Cardiac muscle cell (in vitro differentiated cells and primary cell): ENCODE measurements at regions not wholly inside any gene's neighbourhood (a gene's known extent, or its start where the extent isn't known, plus 50 kb on each side); places are given as distances from the start of the nearest gene placed in this dataset.

ENCODE experiments used
- DNase-seq, 2 donors: peaks; one replicate each; pipeline versions ENCODE4 v3.0.0 to v3.0.0-alpha.2; 2010 to 2017; ENCODE audit warnings: low read depth in 1 of 2, low spot score in 1 of 2
- H3K27ac ChIP-seq: fragments of 200-600 bp; sonication (generic); 2 replicates; pipeline ENCODE4 v1.5.1; 2016
- H3K27me3 ChIP-seq: fragments of 200-600 bp; sonication (generic); 2 replicates; pipeline ENCODE4 v1.6.0; 2016; ENCODE audit warnings: control low read depth
- H3K36me3 ChIP-seq: fragments of 200-600 bp; sonication (generic); 2 replicates; pipeline ENCODE4 v1.5.1; 2016; ENCODE audit warnings: control low read depth
- H3K4me1 ChIP-seq: fragments of 200-600 bp; sonication (generic); 2 replicates; pipeline ENCODE4 v1.8.1; 2017; ENCODE audit warnings: low read depth, mild to moderate bottlenecking, mixed run types
- H3K4me3 ChIP-seq: fragments of 200-600 bp; sonication (generic); 2 replicates; pipeline ENCODE4 v1.5.1; 2016; ENCODE audit warnings: mild to moderate bottlenecking
- H3K9me3 ChIP-seq: fragments of 200-600 bp; sonication (generic); 2 replicates; pipeline ENCODE4 v1.5.1; 2017; ENCODE audit warnings: low read depth, mild to moderate bottlenecking, control low read depth
- TF ChIP-seq, protein P1 (sequence below): IDR thresholded peaks from 2 replicates; pipeline ENCODE4 v1.5.1; 2012; ENCODE audit warnings: low read depth, mild to moderate bottlenecking, low read length

DNA sequence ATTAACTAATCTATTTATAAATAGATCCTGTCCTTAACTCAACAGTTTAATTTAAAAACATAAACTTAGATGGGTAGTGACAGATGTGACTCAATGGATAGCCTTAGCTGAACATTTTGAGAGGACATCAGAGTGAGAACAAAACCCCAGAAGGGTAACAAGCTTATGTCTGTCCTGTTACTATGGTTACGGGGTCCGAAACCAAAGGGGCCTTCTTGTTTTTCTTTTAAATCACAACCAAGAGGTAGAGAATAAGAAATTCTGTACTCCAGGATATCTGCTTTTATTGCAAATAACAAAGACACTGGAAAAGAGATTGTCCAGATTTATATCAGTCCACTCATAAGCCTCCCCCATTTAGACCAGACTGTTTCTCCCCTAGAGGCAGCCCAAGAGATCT, 612.1 kb downstream of the MTRR start:
- Histone ChIP-seq H3K36me3 (no peaks in the 10 kb centered on the region), H3K27ac (no peak overlapping the region), H3K4me3 (no peak overlapping the region), H3K9me3 (no peaks in the 10 kb centered on the region), H3K27me3 (no peaks in the 10 kb centered on the region), H3K4me1 (no peaks in the 10 kb centered on the region)
- no peak for DNase-seq
- TF ChIP-seq, protein P1, sequence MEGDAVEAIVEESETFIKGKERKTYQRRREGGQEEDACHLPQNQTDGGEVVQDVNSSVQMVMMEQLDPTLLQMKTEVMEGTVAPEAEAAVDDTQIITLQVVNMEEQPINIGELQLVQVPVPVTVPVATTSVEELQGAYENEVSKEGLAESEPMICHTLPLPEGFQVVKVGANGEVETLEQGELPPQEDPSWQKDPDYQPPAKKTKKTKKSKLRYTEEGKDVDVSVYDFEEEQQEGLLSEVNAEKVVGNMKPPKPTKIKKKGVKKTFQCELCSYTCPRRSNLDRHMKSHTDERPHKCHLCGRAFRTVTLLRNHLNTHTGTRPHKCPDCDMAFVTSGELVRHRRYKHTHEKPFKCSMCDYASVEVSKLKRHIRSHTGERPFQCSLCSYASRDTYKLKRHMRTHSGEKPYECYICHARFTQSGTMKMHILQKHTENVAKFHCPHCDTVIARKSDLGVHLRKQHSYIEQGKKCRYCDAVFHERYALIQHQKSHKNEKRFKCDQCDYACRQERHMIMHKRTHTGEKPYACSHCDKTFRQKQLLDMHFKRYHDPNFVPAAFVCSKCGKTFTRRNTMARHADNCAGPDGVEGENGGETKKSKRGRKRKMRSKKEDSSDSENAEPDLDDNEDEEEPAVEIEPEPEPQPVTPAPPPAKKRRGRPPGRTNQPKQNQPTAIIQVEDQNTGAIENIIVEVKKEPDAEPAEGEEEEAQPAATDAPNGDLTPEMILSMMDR = no peak

DNA sequence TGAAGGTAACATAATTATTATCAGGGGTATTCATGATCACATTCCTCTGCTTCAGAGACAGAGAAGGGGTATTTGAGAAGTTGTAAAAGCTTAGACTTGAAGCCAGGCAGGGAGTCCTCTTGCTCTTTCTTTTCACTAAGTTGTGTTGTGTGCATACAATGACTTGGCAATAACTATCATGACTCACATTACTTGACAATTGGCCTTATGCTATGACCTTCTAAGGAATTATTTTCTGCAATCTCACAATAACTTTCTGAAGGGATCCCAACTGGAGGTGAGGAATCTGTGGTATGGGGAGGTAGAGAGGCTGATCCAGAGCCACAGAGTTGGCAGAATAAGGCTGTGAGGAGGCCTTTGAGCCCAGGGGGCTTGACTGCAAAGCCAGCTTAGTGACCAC, 622.3 kb downstream of the MTRR start:
- H3K4me3 ChIP-seq = no peak overlapping the region
- no peaks in the 10 kb centered on the region for H3K4me1 ChIP-seq
- H3K36me3 ChIP-seq = no peaks in the 10 kb centered on the region
- H3K27ac ChIP-seq = no peak overlapping the region
- TF ChIP-seq, protein P1 = no peak
- no peaks in the 10 kb centered on the region for H3K9me3 ChIP-seq
- no peaks in the 10 kb centered on the region for H3K27me3 ChIP-seq
- DNase-seq = peak in 1 of 2 donors; percentile 25

DNA sequence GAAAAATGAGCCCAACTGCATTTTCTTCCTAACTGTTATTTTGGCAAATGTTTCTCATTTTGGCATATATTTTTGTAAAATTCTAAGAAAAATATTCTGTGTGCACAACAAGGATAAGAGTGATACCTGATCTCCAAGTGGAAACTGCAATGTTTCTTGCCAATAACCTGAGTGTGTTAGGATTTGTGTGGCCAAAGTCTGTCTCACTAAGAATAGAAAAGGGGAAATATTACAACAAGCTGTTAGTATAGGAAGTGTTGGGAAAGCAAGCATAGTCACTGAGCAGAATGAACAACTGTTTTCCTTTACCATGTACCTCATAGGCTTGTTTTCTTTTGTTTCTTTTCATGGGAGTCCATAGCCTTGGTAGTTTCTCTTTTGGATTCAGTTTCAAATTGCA, 624.2 kb downstream of the MTRR start:
- H3K4me3 ChIP-seq = no peak overlapping the region
- no peaks in the 10 kb centered on the region for H3K27me3 ChIP-seq
- no peaks in the 10 kb centered on the region for H3K9me3 ChIP-seq
- no peak overlapping the region for H3K27ac ChIP-seq
- TF ChIP-seq, protein P1 = no peak
- H3K4me1 ChIP-seq = no peaks in the 10 kb centered on the region
- no peaks in the 10 kb centered on the region for H3K36me3 ChIP-seq
- no peak for DNase-seq

DNA sequence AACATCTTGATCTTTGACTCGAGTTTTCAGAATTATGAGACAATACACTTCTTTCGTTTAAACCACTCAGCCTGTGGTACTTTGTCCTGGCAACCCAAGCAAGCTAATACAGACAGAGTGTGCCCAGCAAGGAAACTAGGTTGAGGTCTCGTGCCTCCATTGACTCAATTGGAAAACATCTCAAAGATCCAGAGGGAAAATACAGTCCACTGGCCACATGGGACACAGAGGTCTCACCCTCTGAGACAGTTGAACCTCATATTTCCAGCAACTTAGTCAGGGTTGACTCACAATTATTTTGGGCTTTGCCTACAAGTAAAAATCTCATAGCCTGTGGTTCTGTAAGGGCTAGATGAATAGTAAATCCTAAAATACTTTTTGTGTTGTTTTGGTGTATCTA, 631.5 kb downstream of the MTRR start:
- Histone ChIP-seq H3K9me3 (no peaks in the 10 kb centered on the region), H3K4me3 (no peak overlapping the region), H3K4me1 (no peaks in the 10 kb centered on the region), H3K27me3 (no peaks in the 10 kb centered on the region), H3K36me3 (no peaks in the 10 kb centered on the region), H3K27ac (no peak overlapping the region)
- no peak for DNase-seq
- TF ChIP-seq, protein P1 = no peak

DNA sequence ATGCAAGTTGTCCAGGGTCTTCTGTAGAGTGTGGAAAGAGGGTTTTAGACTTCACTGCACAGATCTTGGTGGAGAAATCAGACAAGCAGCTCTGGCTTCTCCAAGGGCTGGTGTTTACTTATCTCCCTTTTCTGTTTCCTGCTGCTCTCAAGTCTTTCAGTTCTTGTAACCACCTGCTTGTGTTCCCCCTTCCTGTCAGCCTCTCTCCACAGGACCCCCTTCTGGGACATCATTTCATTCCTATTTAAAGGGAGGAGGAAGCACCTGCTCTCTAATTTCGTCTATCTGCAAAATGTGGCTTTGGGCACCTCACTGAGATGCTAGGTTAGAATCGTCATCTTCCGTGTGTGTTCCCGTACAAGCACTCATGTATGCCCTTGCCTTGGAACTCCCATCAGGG, 636.2 kb downstream of the MTRR start:
- Histone ChIP-seq H3K4me1 (no peaks in the 10 kb centered on the region), H3K36me3 (no peaks in the 10 kb centered on the region), H3K27ac (no peak overlapping the region), H3K27me3 (no peaks in the 10 kb centered on the region), H3K4me3 (no peak overlapping the region), H3K9me3 (no peaks in the 10 kb centered on the region)
- TF ChIP-seq, protein P1 = no peak
- no peak for DNase-seq

DNA sequence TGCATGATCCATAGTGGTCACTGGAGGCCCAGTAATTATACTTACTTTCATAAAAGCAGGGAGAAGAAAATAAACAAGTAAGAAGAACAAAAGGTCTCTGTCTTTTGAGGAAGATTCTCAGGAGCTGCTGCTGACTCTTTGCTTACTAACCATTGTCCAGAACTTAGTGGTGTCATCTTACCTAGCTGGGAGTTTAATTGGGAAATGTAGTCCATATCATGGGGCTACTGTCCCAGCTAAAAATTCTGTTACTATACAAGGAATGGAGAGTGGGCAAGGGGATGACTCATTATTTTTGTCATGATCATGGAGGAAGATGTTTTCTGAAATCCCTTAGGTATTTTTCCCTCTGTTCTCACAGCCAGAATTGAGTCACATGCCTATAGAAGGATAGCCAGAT, 639.3 kb downstream of the MTRR start:
- no peak for DNase-seq
- Histone ChIP-seq H3K27ac (no peak overlapping the region), H3K27me3 (no peaks in the 10 kb centered on the region), H3K9me3 (no peaks in the 10 kb centered on the region), H3K36me3 (no peaks in the 10 kb centered on the region), H3K4me3 (no peak overlapping the region), H3K4me1 (no peaks in the 10 kb centered on the region)
- TF ChIP-seq, protein P1 = no peak
